NCI-H345 treated with DMSO at 0.1 percent for 48 hours (cell line): ENCODE measurements at regions not wholly inside any gene's neighbourhood (a gene's known extent, or its start where the extent isn't known, plus 50 kb on each side); places are given as distances from the start of the nearest gene placed in this dataset.
"Not testable (repeated sequence)": the region's sequence is repeated elsewhere in the genome, so short reads cannot be mapped to it uniquely, and the experiment has no call there.

Experiments
- DNase-seq: peaks from one replicate; lab custom pipeline; 2025; ENCODE audit not compliant: unreplicated experiment; lab: John Stamatoyannopoulos, UW

DNA sequence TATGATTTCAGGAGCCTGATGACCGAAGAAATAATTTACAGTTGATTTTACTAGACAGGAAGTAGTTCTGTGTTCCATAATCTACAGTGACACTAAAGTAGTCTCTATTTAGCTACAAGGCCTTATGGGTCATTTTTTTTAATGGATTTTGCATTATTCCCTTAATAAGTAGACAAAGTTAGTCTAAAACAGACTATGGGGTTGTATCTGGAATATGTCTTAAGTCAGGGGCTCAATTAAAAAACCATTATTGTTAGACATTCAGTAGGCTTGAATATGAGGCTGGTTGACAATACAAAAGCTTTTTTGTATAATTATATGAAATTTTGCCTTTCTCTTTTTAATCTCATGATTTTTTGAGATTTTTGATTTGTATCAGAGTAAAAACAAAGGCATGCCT, 820.0 kb upstream of the SEMA6D start:
- no peak for DNase-seq

DNA sequence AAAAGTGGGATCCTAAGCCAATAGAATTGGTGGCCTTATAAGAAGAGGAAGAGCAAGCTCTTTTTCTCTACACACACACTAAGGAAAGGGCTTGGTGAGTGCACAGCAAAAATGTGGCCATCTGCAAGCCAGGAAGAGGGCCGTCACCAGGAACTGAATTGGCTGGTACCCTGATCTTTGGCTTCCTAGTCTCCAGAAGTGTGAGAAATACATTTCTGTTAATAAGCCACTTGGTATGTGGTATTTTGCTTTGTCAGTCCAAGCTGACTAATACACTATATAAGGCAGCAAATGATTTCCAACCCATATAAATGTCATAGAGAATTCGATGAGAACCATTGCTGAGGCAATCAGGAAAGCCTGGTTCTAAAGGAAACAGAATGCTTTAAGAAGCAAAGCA, 816.3 kb upstream of the SEMA6D start:
- DNase-seq = no peak

DNA sequence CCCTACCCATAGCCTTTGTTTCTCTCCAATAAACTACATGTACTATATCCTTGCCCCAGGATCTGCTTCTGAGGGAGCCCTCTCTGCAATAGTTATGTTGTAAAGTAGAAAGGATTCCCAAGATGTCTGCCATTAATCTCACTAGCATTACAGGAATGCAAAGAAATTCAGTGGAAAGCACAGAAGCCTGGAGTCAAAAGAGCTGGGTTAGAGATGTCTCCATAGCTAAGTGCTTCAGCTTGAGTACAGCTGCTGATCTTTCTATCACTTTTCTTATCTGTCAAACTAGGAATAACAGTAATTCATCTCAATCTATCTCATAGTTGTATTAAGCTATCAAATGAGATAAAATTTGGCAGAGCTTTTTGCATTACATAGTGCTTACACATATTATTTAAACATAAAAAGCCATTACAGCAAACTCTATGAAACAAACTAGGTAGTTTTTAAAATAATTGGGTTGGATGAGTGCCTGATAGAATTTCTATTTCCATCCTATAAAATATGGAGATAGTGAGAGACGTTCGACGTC, 799.5 kb upstream of the SEMA6D start:
- no peak for DNase-seq

DNA sequence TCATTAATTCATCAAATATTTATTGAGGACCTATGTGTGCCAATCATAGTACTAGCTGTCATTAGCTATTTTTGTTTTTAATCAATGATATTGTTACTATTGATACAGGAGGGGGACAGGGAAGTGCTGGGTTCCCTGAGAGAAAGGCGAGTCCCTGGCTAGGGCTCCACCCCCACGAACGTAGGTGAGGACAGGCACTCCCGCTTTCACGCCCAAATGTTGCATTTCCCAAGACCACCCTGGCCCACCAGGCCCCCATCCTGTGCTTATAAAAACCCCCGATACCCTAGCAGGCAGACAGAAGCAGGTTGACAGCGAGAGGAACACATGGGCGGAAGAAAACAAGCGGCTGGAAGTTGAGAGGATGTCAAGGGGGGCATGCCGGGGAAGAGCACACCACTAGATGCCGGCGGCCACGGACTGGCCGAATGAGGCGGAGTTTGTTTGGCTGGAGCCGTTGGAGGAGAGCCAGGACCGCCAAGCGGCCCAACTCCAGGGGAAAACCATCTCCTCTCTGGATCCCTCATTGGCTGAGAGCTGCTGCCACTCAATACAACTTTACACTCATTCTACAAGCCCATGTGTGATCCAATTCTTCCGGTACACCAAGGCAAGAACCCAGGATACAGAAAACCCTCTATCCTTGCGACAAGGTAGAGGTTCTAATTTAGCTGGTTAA, 798.7 kb upstream of the SEMA6D start:
- DNase-seq = no peak

DNA sequence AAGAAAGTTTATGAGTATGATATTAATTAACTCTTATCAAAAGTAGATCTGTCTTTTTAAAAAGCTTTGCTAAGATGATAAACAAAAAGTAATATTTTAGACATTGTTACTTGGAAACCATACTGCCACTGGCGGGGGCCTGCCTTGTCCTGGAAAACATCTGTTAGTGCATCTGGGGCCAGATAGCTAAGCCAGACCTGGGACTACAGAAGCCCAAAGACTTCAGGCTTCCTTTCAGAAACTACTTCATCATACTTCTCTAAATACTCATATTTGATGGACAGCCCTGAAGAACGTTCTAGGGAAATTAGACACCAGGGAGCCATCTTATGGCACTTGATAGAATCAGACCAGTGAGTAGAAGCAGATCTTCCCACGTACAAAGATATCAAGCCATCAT, 795.4 kb upstream of the SEMA6D start:
- no peak for DNase-seq

DNA sequence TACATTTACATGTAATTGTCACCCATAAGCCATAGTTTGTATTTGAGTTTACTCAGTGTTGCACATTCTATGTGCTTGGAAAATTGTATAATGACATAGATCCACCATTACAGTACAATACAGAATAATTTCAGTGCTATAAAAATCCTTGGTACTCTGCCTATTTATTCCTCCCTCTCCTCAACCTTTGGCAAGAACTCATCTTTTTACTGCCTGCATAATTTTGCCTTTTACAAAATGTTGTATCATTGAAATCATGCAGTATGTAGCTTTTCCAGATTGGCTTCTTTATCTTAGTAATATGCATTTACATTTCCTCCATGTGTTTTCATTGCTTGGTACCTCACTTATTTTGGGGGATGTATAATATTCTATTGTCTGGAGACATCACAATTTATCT, 786.9 kb upstream of the SEMA6D start:
- no peak for DNase-seq

DNA sequence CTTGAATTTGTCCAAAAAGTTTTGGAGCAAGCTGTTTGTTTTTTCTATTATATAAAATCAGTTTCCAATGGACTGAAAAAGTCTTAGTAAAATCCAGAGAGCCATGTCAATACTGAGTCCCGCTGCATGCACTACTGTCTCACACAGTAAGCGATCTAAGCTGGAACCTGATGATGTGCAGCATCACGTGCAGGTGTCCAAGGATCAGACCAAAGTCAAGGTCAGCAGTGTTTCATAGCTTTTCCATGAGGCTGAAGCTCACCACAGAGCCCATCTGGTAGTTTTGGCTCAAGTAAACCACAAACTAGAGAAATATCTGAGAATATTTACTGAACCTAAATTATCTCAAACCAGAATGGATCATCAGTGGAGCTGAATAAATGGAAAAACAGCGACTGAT, 784.0 kb upstream of the SEMA6D start:
- DNase-seq = no peak

DNA sequence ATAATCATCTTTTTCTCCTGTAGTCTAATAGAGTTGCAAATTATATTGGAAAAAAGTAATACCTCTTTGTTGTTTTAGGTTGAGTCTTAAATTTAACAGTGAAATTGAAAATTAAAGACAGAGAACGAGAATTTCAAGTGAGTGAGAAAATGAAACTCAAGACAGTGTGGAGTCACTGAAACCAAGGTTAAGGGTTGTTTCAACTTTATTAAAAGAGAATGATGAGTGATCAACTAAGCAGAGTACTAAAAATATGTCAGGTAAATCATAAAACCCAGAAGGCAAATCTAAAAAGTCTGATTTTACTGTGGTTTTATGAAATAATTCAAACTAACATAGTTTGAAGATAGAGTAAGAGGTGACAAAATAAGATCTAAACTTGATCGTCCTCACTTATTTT, 782.5 kb upstream of the SEMA6D start:
- no peak for DNase-seq

DNA sequence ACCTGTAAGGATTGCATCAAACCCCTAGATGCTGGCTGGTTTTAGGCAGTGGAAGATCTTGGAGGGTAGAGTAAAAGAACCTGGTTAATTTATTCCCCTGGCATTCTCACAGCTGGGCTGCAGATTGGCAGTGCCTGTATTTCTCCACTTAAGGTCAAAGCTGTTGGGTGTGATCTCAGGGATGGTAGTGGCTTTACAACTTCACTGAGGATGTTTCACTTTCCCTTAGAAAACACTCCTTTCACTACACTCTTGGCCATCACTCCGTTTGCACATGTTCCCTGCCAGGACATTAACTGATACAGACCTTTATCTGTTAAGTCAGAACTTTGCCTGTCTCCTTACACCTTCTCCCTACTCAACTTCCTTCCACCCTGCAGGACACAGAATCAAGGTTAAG, 779.1 kb upstream of the SEMA6D start:
- no peak for DNase-seq

DNA sequence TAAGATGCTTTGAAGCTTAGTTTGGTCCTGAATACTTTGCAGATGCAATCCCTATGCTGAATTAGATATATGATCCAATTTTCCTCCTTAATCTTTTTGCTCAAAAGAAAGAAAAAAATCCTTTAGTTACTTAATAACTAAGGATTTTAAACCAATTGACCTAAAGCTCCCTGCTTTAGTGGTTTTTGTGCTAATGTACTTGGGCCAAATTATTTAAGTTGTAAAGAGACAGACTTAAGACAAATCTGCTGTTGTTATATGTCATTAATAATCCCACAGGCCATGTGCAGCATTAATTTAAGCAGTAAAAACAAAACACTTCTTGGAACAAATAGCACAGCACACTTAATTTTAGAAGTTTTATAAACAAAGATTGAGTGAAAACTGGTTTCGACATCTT, 776.1 kb upstream of the SEMA6D start:
- DNase-seq = no peak

DNA sequence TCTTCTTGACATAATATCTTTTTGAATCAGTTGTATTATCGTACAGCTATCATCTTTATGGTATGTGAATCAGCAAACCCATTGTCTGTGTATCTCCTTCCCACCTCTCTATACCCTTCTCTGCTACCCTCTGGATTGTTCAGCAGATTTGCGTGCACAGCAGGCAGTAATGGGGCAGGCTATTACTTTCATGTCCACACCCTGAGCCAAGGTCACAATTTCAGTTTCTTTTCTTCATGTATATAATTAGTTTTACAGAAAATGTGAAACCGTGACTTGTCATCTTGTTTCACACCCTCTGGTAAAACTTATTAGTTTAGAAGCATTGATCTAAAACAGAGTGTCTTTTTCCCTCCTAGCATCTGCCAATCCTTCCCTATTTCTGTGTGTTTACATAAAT, 770.4 kb upstream of the SEMA6D start:
- no peak for DNase-seq

DNA sequence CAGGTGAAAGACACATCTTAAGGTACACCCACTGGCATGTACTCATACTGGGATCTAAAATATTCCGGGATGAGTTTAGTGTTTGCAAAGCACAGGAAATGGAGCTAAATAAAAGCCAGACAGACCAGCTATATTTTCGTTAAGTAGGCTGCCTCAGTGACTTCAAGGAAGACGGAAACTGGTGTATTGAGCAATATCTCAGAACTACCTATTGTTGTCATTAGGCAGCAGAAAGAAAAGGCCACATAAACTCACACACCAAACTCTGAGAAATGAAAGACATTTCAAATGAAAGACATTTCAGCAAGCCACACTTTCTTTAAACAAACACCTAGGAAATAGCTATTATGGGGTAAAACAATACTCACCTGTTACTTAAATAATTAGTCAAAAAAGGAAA, 761.7 kb upstream of the SEMA6D start:
- DNase-seq = no peak

DNA sequence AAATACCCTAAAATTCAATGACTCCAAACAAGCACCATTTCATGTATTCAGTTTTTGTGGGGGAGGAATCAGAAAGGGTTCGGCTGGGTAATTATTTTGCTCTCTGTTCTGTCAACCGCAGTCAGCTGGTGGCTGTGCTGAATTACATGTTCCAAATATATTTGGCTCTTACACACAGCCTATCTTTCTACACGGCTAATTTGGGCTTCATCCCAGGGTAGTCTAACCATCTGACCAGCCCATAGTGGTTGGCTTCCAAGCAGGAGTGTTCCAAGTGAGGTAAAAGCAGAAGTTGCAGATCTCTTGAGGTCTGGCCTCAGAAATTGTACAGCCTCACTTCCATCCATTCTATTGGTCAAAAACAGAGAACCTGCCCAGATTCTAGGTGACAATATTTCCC, 760.8 kb upstream of the SEMA6D start:
- no peak for DNase-seq

DNA sequence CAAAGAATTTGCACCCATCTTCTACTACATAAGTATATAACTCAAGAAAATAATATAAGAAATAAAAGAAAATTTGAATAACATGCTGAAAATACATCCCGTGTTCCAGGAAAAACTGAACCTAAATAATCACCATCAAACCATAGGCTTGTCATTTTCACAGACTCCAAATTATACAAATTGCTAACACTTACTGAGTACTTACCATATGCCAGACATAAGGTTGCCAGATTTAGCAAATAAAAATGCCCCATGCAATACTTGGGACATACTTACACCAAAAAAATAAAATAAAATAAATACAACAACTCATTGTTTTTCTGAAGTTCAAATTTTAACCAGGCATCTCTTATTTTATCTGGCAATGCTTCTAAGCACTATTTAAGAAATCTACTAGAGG, 760.4 kb upstream of the SEMA6D start:
- no peak for DNase-seq

DNA sequence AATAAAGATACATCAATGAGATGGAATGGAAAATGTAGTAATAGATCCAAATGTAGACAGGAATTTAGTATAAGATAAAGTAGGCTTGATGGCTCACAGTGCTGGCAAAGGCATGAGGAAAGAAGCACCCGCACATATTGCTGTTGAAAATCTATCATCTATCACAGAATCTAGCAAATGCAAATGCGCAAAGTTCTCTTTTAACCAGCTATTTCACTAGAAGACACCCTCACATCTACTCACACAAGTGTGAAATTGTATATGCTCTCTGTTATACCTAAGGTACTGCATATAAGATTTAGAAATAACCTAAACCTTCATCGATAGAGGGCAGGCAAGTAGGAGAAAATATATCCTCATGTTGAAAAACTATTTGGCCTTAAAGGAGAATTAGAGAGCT, 756.7 kb upstream of the SEMA6D start:
- no peak for DNase-seq

DNA sequence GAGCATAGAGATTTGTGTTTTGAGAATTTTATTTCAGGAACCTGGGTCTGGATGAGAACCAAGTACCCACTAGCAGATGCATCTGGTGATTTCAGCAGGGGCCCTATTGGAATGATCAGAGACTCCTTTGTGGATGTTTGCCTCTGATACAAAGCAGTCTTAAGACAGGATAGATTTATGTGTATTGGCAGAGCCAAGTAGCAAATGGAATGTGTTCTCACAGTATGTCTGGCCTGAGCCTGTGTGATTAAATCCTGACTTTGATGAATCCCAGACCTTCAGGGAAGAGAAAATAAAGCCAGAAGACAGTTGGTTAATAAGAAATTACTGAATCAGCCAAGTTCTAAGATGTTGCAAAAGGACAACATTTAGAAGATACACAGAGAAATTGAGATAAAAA, 755.5 kb upstream of the SEMA6D start:
- no peak for DNase-seq

DNA sequence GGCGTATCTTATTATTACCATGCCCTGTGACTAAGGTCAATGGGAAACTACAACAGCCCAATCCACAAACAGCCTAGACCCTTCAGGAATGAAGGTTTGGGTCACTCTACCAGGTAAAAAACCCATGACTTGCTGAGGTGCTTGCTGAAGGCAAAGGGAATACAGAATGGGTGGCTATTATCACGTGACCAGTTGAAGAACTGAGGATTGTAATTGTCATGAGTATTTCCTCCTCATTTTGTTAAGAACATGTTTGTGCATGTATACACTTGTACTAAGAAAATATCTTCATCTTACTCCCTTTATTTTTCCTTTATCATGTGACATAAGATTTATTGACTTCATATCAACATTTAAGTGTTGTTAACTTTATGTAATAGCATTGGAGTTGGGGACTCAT, 729.2 kb upstream of the SEMA6D start:
- DNase-seq = not testable (repeated sequence)

DNA sequence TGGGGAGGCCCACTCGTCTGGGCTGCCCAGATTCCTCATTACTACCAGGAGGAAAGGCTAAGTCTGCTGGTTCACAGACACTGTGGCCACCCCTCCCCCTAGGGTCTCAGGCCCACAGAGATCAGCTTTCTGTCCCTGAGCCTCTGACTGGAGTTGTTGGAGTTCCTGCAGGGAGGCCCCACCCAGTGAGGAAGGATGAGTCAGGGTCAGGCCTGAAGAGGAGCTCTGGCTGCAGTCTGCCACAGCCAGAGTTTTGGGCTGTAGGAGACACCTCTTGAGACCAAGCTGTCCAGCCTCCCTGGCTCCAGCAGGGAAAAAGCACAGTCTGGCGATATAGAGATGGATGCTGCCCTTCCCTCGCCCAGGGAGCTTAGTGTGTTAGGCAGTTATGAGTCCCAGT, 720.9 kb upstream of the SEMA6D start:
- DNase-seq = no peak

DNA sequence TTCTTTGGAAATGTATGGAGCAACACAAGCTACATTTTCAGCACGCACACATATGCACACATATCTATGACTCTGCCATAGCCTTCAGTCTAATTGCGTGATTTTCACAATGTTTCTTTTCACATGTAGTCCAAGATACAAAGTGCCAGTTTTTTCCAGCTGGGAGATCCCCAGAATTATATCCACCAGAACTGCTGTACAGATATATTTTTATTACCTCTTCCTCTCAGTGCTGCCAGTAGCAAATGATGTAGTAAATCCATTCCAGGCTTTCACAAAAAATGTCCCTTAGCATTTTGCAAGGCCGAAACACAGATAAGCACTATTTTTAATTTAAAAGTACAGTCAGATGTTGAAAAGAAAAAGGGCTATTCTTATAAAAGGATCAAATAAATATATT, 719.8 kb upstream of the SEMA6D start:
- no peak for DNase-seq

DNA sequence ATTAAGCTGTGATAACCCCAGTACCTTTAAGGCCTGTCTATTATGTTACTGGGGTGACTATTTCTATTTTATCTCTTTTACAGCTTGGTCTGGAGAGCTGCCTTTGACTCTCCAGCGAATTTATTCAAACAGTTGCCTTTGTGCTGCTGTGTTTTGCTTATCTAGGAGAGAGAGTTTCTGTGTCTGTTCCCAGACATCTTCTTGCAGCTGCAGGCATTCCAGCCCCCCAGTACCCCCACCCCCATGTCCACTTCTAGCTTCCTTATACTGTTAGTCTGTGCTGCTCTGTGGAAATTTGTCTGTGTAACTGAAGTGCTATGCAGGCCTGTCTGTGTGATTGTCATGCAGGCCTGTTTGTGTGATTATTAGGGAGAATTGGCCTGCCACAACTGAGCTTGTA, 713.7 kb upstream of the SEMA6D start:
- no peak for DNase-seq

DNA sequence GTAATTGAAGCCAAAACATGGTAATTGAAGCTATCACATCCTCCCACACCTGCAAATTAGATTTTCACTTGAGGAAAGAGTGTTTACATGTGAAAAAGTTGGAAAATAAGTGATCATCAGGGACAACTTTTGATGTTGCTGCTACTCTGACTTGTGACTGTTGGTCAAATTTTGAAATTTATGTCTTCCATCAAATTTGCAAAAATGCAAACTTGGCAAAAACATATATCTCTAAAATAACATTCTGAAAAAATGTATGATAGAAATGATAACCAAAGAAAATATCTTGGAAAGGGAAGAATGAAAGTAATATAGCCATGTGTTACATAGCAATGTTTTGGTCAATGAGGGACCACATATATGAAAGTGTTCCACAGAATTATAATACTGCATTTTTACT, 703.9 kb upstream of the SEMA6D start:
- DNase-seq = no peak

DNA sequence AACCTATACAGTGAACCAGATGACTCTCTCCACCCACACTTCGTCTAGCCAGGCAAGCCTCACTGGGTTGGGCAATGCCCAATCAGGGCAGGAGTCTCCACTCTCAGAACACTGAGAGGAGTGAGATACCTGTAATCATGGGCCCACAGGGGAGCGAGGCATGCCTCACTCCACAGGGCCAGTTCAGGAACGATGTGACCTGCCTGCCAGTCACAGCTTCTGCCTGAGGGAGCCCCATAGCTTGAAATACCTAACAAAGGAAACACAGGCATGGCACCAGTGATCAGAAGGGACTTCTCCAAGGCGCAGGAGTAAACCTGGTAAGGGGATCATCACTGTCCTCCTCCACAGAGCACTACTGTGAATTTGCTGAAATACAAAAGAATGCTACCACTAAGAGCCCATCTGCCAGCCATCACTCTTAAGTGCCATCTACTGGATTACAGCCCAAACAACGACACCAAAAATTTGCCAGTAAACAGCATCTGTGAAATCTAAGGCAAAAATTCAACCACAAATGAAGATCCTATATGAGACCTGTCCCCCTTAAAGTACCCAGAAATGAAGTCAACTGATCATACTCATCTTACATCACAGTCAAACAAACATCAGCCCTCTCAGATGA, 689.9 kb upstream of the SEMA6D start:
- DNase-seq = no peak
